Activated CD8-positive, alpha-beta memory T cell treated with anti-CD3 and anti-CD28 coated beads for 48 hours (primary cell): ENCODE measurements at regions not wholly inside any gene's neighbourhood (a gene's known extent, or its start where the extent isn't known, plus 50 kb on each side); places are given as distances from the start of the nearest gene placed in this dataset.
"Not testable (repeated sequence)": the region's sequence is repeated elsewhere in the genome, so short reads cannot be mapped to it uniquely, and the experiment has no call there.

Source experiments
- DNase-seq, 3 experiments: peaks; one replicate each; pipeline ENCODE4 v3.0.0-alpha.2; 2020; ENCODE audit warnings: low read depth in 2 of 3, low spot score in 2 of 3

DNA sequence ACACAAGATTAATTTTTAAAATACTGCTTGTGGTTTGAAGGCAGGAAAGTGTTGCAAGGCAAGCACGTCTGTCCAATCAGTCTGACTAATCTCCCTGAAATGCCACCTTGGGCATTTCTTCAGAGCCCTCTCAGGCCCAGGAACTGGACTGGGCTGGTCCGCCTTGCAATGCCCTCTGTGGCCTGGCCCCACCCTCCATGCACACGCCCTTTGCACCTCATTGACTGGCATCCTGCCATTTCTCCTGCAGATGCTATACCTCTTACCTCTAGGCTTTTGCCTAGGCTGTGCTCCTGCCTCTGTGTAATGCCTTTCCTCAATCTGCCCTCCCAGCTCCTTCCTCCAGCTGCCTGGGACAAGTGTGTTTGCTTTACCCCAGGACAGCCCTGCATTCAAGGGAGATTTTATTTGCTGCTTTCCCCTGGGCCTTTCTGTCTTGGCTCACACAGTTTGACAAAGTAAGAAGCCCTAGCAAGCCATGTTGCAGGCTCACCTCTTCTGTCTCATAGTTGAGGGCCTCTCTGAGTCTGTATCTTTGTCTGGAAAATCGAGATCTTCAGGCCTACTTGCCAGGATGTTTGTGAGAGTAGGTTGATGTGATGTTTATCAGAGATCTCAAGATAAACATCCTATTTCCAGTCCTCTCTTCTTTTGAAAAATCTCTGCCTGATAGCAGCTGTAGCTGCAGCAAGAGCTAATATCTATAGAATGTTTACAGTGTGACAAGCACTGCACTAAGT is 149.2 kb upstream of the JUN start:
- no peak for DNase-seq

DNA sequence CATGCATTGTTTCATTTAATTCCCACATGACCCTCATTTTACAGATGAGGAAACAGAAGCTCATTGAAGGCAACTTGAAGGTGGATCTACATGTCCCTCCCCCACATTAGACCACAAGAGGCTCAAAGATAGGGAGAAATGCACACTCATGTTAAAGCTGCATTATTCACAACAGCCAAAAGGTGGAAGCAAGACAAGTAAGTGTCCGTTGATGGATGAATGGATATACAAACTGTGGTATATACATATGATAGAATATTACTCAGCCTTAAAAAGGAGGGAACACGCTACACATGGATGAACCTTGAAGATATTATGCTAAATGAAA is 149.7 kb upstream of the JUN start:
- no peak for DNase-seq

DNA sequence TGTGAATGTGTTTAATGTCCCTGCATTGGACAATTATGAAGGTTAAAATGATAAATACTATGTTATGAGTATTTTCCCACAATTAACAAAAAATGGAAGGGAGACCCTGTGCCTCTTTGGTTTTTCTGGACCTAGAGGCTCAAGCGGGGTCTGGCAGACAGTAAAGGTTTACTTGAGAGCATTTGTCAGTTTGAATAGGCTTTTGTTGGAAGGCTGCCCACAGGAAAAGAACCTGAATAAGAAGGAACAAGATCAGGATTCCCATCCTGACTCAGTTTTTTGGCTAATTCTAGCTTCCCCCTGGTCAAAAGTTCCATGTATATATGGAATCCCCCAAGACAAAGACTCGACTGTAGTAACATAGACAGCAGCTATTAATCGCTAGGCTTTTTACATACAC is 150.9 kb upstream of the JUN start:
- no peak for DNase-seq

DNA sequence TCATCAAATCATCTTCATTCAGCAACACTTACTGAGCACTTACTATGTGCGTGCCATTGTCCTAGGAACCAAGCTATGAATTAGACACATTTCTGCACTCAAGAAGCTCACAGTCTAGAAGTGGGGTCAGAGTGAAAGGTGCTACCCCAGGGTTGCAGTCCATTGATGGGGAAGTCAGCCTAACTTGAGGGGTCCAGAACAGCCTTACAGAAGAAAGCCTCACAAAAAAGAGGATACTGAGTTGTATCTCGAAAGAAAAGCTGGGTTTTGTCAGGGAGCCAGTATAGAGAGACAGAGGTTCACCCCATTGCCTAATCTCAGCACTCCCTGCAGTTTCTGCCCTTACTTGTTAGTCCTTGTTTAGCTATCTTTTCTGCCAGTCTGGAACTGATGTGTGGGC is 153.1 kb upstream of the JUN start:
- DNase-seq = no peak

DNA sequence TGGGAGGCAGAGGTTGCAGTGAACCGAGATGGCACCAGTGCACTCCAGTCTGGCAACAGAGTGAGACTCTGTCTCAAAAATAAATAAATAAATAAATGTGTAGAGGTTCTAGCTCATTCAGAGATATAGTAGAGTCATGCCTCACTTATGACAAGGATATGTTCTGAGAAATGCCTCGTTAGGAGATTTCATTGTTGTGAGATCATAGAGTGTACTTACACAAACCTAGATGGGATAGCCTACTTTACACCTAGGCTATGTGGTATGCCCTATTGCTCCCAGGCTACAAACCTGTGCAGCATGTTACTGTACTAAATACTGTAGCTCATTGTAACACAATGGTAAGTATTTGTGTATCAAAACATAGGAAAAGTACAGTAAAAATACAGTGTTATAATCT is 155.3 kb upstream of the JUN start:
- no peak for DNase-seq

DNA sequence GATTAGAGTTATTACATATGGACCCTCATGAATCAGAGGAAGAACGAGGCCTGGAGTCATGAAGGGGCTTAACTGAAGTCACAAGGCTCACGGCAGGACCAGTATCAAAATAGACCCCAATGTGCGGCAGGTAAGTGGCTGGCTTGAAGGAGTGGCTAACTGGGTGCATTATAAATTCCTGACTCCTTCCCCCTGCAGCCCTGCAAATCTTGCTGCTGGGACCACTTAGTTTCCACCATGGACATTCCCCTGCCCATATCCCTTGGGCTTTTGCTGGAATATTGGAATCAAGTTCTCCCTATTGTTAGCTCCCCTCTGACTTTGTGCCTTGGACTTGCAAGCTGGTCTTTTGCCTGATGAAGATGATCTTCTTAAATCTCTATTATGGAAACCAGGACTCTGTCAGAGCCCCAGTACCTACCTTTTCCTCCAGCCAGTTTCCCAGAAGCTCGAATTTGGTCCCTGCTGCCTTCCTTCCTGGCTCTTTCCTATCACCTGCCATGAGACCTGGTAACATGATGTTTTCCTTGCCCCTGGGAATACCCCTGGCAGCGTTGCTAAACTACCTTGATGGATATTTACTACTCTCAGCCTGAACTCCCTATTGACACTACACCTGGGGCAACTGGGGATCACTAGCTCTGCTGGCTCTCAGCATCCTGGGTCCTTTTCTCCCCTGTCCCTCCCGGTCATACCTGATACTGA is 156.0 kb upstream of the JUN start:
- DNase-seq = no peak

DNA sequence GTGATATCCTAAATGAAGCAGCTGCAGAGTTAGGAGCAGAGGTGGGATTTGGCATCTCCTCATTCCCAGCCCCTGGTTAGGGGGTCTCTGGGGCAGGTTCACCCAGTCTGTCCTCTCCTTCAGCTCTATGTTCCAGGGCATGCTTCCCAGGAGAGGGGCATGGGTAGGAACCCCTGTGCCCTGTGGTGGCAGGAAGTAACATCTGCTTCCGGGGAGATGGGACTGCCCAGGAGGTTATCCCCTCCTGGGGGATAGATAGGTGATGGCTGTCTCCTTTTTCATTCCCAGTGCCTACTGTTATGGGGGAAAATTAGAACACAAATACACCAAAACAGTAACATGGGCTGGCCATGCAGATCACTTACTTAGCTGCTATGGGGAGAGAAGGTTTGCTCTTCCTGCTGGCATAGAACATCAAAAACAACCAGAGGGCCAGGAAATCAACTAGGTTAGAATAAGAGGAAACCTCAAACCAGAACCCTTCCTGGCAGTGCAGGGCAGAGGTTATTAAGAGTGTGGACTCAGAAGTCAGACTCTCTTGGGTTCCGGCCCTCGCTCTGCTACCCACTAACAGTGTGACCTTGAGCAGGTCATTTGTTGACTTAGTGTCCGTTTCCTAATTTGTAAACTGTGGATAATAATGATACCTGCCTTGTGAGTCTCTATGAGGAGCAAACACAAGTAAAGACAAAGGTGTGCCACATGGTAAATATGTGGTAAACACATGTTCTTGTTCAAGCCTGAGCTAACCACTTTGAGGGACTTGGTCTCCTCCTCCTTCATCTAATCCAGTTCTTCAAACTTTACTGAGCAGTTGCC is 157.8 kb upstream of the JUN start:
- no peak for DNase-seq

DNA sequence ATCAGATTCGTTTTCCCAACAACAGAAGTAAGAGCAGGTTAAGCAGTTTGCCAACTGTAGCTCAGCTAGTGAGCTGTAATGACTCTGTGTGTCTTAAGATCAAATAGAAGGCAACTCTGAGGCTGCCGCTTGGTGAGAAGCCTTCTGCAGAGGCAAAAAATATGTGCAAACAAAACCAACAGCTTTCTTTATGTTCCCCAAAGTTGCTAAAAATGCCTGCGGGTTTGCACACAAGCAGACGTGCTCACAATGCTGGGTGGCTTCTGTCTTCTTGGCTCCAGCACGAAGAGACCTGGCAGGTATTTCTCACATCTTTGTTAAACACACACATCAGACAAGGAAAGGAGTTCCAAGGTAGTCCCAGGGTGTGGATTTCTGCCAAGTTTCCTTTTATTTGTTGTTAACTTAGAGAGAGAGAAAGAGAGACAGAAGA is 158.9 kb upstream of the JUN start:
- no peak for DNase-seq

DNA sequence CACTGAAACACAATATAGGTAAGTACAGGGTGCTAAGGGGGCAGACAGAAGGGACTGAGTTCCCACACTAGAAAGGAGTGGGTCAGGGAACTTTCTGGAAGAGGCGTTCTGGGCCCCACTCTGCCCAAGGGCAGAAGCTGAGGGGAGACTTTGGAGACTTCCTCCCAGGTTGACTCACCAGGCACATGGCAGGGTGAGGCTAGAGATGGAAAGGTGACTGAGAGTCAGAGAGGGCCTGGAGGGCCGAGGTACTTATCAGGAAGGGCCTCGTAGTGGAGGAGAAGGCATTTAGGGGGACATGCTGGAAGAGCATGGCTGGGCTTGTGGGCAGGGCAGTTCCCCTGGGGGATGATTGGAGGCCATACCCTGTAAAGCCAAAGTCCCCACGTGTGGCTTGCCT is 159.9 kb upstream of the JUN start:
- no peak for DNase-seq

DNA sequence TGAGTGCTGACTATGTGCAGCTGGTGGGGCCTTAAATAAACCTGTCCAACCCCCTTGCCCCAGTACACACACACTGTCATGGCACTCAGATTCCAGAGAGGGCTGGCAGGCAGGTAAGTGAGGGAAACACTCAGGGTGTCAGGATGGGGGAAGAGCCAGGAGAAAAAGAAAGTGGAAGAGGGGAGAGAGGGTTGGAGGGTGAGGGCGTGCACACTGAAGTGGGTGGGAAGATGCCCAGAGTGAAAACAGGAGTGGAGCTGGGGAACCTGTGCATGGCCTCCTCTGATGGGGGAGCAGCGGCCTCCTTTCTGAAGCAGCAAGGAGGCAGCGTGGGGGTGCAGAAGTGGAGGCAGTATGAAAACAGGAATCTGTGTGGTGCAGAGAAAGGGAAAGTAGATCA is 160.6 kb upstream of the JUN start:
- DNase-seq = no peak

DNA sequence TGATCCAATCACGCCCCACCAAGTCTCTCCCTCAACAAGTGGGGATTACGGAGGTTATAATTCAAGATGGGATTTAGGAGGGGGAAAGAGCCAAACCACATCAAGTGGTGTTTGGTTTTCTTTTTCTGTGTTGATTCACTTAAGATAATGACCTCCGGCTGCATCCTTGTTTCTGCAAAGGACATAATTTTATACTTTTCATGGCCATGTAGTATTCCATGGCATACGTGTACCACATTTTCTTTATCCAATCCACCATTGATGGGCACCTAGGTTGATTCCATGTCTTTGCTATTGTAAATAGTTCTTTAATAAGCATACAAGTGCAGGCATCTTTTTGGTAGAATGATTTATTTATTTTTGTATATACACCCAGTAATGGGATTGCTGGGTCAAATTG is 162.5 kb upstream of the JUN start:
- no peak for DNase-seq

DNA sequence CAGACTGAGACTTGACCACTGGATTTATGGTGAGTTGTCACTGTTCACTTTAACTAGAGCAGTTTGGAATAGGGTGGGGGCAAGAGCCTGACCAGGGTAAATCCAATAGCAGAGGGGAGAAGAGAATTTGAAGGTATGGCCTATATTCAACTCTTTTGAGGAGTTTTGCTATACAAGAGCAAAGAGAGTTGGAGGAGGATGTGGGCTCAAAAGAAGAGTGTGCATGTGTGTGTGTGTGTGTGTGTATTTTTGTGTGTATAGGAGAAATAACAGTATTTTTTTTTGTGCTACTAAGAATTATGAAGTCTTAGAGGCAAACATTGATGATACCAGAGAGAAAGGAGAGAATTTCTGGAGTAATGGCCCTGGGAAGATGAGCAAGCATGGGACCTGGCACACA is 164.8 kb upstream of the JUN start:
- DNase-seq = no peak

DNA sequence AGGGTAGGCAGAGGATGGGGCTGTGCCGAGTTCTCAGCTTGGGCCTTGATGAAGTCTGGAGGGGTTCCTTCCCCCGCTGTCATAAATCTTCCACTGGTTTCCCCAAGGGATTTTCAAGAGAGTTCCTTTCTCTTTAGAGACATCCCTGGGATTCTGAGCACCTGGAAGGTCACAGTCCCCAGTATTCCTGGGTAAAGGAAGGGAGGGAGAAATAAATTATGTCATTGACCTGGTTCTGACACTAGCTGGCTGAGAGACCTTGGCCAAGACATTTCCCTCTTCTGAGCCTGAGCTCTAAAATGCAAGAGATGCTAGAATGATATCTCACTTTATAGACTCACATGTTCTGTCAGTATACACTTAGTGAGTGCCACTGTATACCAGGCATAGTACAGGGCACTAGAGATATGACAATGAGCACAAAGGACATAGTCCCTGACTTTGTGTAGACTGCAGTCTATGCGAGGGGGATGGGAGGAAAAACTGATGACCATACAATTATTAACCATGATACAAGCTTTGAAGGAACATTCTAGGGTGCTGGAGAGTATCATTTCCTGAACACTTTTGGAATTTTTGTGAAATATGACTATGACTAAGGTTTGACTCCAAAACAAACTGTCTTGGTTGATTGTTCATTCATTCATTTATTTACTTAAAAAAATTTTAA is 165.8 kb upstream of the JUN start:
- DNase-seq = no peak

DNA sequence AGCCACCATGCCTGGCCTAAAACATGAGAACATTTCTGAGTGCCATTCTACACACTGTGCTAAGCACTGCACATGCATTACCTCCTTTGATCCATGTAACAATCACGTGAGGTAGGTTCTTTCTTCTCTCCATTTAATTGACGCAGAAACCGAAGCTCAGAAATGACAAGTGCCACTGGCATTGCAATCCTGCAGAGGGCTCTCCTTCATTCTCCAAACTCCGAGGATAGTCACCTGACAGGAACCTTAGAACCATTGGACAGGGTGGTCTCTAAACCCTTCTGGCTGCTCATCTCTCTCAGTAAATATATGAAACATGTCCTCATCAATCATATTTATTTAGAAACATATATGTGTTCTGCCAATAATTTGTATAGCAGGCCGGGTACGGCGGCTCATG is 167.1 kb upstream of the JUN start:
- DNase-seq = no peak

DNA sequence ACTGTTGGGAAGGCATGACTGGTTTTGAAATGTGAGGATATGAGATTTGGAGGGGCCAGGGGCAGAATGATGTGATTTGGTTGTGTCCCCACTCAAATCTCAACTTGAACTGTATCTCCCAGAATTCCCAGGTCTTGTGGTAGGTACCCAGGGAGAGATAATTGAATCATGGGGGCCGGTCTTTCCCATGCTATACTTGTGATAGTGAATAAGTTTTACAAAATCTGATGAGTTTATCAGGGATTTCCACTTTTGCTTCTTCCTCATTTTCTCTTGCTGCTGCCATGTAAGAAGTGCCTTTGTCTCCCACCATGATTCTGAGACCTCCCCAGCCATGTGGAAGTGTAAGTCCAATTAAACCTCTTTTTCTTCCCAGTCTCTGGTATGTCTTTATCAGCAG is 170.1 kb upstream of the JUN start:
- not testable (repeated sequence) for DNase-seq

DNA sequence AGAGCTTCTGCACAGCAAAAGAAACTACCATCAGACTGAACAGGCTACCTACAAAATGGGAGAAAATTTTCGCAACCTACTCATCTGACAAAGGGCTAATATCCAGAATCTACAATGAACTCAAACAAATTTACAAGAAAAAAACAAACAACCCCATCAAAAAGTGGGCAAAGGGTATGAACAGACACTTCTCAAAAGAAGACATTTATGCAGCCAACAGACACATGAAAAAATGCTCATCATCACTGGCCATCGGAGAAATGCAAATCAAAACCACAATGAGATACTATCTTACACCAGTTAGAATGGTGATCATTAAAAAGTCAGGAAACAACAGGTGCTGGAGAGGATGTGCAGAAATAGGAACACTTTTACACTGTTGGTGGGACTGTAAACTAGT is 179.4 kb upstream of the JUN start:
- DNase-seq = not testable (repeated sequence)

DNA sequence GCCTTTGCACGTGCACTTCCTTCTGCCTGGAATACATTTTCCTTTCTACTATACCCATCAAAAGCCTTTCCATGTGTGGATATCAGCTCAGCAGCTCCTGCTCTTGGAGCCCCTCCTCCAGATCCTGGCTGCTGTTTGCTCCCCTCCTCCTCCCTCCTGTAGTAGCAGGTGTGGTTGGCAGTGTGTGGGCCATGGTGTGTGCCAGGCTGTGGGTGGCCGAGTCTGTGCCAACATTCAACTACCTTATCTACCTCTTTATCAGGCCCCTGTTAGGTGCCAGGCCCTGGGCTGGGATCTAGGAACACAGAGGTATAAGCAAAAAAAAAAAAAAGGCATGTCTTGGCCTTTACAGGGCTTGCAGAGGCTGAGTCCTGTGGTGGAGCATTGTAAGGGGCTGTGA is 180.6 kb upstream of the JUN start:
- no peak for DNase-seq

DNA sequence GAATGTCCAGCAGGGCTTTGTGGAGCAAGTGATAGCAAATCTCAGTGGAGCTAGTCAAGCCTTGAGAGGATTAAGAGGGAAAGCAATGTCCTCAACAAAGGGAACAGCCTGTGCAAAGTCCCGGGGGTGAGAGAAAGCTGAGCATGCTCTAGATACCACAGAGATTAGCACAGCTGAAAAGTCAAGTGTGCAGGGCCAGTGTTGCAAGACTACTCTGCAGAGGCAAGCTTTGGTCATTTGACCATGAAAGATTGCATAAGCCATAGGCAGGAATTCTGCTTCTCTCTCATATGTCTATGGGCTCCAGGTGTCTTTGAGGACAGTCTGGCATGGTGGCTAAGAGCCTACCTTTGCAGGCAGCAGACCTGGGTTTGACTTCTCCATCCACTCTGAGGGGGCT is 181.0 kb upstream of the JUN start:
- DNase-seq = no peak

DNA sequence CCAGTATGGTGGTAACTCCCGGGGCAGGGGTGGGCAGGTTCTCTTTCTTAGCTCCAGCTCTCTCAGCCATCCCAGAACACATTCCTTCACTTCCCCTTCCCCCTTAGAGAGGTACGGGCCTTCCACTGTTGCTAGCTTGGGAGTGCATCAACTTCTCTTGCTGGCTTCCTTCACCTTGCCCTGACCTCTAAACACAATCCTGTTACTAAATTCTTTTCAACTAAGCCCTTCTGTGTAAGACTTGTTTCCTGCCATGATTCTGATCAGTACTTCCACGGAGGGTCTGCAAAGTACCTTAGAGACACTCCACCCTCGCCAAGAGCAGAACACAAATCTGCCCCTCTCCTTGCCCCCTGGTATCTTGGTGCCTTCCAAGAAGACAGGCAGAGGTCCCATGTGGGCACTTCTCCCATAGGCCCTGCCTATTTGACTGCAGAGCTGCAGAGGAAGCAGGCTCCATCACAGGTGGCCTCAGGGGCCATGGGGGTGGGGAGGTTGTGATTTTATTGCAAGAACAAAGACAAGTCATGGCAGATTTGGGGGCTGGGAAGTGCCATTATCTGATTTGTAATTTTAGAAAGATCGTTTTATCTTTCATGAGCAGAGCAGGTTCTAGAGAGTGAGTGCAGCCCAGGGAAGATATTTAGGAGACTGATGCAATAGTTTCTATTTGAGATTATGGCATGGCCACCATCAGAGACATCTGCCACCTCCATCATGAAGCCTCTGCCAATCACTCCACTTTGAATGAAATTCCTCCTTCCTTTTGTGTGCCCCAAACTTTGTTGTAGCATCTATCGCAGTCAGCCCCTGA is 182.5 kb upstream of the JUN start:
- no peak for DNase-seq

DNA sequence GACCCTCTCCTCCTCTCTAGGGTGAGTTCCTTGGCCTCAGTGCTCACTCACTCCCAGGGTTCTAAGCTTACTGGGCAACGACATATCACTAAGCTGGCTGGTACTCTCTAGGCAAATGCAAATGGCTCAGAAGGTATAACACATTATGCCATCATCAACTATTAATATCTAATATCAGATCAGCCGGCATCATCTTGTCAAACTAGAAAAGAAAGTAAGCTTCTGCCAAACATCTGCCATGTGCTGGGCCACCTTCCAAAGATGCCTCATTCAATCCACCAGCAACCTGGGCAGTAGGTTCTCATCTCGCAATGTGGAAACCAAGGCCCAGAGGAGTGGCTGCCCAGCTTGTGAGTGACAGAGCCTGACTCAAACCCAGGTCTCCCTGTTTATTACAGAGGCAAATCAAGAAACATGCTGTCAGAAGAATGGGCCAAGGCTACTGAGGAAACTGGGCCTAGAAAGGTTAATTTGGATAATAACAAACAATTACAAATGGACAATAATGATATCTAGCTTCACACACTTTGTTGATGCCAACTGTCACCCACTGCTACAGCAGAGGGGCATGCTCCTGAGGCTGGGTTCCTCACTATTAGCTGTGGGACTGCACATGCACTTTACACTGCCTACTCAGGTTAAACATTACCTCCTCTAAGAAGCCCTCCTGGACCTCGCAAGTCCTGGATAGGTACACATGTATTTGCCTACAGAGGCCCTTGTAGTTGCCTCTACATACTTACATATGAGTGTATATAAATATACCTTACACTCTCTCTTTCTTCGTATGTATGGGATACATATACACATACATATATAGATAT is 183.3 kb upstream of the JUN start:
- DNase-seq = no peak
